ENCODE measurements at regions not wholly inside any gene's neighbourhood (a gene's known extent, or its start where the extent isn't known, plus 50 kb on each side); places are given as distances from the start of the nearest gene placed in this dataset.

DNA sequence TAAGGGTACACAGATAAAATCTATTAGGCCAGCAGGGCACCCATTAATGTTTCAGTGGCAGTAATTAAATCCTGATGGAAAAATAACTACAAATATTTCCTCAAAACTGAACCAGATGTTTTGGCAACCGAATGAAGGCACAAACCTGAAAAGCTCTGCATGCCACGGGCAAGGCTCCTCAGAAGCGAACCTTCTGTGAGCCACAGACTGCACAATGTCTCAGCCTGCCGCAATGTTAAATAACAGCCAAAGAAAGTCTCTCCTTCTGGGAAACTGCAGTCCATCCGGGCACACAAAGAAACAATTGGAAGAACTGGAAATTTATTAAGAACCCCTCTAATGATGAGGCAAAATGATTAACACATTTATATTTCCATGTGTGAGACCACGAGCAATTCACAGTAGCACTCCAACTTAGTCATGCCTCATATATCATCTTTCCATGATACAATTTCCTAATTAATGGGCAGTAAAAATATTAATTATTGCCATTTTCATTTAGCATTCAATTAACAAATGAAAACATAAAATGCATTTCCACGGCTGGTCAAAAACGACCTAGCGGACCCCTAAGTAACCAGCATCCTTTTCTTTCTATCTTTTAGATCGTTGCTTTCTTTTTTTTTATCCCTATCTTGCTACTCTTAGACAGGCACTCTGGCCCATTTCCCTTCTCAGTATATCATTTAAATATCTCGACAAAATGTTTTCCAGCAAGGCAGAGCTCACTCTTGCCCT lies 237.5 kb downstream of the EPHA4 start:
- H3K27me3 ChIP-seq (ENCODE audit: control insufficient read depth, insufficient read depth, low read length): no peaks in the 10 kb centered on the region
- H3K4me2 ChIP-seq (ENCODE audit: low read length): no peak overlapping the region

DNA sequence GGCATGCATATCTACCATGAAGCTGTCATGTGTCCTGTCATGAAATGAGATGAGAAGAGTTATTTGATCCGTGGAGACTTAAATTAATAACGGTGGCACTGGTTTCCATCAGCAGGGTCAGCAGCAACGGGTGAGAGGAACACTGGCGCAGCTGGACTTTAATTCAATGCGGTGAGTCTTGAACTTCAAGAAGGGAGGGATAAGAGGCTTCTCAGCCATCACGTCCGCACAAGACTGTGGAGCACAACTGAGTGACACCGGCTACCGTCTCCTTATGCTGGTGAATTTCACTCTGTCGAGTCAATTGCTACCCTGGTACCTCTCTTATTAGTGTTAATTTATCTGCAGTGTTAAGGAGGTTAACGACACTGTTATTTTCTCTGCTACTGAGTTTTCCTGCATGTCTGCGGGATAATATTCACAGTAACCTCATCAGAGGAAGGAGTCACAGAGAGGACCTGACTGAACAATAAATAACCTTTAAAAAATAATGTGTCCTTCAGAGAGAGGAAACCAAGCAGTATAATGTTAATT lies 236.8 kb downstream of the EPHA4 start:
- no peaks in the 10 kb centered on the region for H3K27me3 ChIP-seq (ENCODE audit: control insufficient read depth, insufficient read depth, low read length)
- H3K9ac ChIP-seq (ENCODE audit: low read depth, low read length): no peak overlapping the region
- no peak overlapping the region for H3K4me3 ChIP-seq (ENCODE audit: low read length)
- no peaks in the 10 kb centered on the region for H3K36me3 ChIP-seq (ENCODE audit: insufficient read depth, low read length)
- H3K9me3 ChIP-seq (replicated peaks; ENCODE audit: low read length): no peaks in the 10 kb centered on the region
- no peaks in the 10 kb centered on the region for H3K4me1 ChIP-seq (ENCODE audit: control insufficient read depth, insufficient read depth, low read length)
- no peak overlapping the region for H3K4me2 ChIP-seq (ENCODE audit: low read length)

More for the DNA sequence above, 237.5 kb downstream of the EPHA4 start:
- no peaks in the 10 kb centered on the region for H3K4me1 ChIP-seq (ENCODE audit: control insufficient read depth, insufficient read depth, low read length)
- H3K36me3 ChIP-seq (ENCODE audit: insufficient read depth, low read length): no peaks in the 10 kb centered on the region
- H3K4me3 ChIP-seq (ENCODE audit: low read length): no peak overlapping the region
- H3K9me3 ChIP-seq (replicated peaks; ENCODE audit: low read length): no peaks in the 10 kb centered on the region
- H3K9ac ChIP-seq (ENCODE audit: low read depth, low read length): no peak overlapping the region

DNA sequence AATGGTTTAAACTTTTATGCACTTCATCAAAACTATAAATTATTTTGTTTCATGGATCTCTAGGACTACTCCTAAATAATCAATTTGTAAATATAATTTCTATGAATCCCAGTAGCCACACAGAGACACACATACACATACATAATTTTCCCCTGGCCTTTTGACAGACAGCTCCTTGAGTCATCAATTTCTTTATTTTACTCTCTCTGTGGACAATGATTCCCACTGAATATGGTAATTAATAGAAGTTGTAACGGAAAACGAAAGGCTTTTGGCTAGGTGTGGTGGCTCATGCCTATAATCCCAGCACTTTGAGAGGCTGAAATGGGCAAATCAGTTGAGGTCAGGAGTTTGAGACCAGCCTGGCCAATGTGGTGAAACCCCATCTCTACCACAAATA lies 235.1 kb downstream of the EPHA4 start:
- Histone ChIP-seq H3K4me1 (ENCODE audit: control insufficient read depth, insufficient read depth, low read length) (no peaks in the 10 kb centered on the region), H3K4me2 (ENCODE audit: low read length) (no peak overlapping the region), H3K9ac (ENCODE audit: low read depth, low read length) (no peak overlapping the region), H3K4me3 (ENCODE audit: low read length) (no peak overlapping the region), H3K36me3 (ENCODE audit: insufficient read depth, low read length) (no peaks in the 10 kb centered on the region), H3K9me3 (replicated peaks; ENCODE audit: low read length) (no peaks in the 10 kb centered on the region), H3K27me3 (ENCODE audit: control insufficient read depth, insufficient read depth, low read length) (no peaks in the 10 kb centered on the region)

DNA sequence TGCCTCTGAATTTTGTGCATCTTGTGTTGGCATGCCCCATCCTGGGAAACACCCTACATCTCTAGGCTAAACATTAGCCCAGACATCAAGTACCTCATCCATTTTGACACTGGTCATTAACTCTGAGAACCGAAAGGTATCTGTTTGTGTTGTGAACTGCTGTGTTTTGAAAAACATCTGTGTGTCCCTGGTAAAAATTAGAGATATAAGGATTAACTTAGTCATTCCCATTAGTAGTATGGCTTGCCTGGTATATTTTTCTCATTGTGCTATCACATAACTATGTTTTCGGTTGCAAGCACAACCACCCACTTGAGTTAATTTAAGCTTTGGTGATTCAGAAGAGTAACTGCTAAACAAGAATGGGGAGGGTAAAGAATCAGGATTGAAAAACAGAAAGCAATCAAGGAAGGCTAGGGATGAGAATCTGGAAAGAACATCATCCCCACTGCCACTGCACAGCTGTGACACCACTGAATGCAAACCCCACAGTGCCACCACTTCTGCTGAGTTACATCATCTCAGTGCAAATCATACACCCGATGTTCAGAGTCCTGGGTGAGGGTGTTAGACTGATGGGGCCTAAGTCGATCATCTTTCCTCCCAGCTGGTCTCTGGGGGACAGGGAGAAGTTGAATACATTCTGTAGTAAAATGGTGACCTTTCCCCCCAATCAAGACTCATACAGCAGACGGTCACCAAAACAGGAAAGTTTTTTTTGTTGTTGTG lies 234.0 kb downstream of the EPHA4 start:
- no peaks in the 10 kb centered on the region for H3K4me1 ChIP-seq (ENCODE audit: control insufficient read depth, insufficient read depth, low read length)
- no peaks in the 10 kb centered on the region for H3K9me3 ChIP-seq (replicated peaks; ENCODE audit: low read length)
- H3K27me3 ChIP-seq (ENCODE audit: control insufficient read depth, insufficient read depth, low read length): no peaks in the 10 kb centered on the region
- no peak overlapping the region for H3K4me2 ChIP-seq (ENCODE audit: low read length)
- H3K4me3 ChIP-seq (ENCODE audit: low read length): no peak overlapping the region
- H3K36me3 ChIP-seq (ENCODE audit: insufficient read depth, low read length): no peaks in the 10 kb centered on the region
- H3K9ac ChIP-seq (ENCODE audit: low read depth, low read length): no peak overlapping the region

DNA sequence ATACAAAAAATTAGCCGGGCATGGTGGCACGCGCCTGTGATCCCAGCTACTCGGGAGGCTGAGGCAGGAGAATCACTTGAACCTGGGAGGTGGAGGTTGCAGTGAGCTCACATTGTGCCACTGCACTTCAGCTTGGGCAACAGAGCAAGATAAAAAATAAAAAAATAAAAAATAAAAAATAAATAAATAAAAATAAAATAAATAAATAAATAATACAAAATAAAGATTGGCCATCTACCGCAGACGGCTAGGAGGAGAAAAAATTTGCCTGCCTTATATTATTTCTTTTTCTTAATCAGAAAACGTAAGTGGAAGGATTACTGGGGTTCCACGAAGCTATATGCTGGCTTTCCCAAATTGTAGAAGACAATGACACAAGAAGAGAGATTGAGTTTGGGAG lies 229.7 kb downstream of the EPHA4 start:
- no peaks in the 10 kb centered on the region for H3K9me3 ChIP-seq (replicated peaks; ENCODE audit: low read length)
- H3K9ac ChIP-seq (ENCODE audit: low read depth, low read length): no peak overlapping the region
- H3K36me3 ChIP-seq (ENCODE audit: insufficient read depth, low read length): no peaks in the 10 kb centered on the region
- no peak overlapping the region for H3K4me2 ChIP-seq (ENCODE audit: low read length)
- peaks cover 2% of the 10 kb centered on the region for H3K4me1 ChIP-seq (ENCODE audit: control insufficient read depth, insufficient read depth, low read length)
- H3K4me3 ChIP-seq (ENCODE audit: low read length): no peak overlapping the region
- H3K27me3 ChIP-seq (ENCODE audit: control insufficient read depth, insufficient read depth, low read length): no peaks in the 10 kb centered on the region

DNA sequence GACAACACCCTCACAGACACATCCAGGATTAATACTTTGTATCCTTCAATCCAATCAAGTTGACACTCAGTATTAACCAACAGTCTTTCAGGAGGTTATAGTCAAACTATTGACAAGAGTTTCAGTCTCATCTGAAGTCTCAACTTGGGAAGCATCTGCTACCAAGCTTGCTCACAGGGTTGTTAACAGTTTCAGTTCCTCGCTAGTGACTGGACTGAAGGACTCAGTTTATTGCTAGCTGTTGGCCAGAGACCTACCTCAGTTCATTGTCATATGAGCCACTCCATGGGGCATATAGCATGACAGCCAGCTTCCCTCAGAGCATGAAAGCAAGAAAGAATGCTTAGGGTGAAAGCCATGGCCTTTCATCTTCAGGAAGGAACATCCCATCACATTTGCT lies 228.6 kb downstream of the EPHA4 start:
- peaks cover 6% of the 10 kb centered on the region for H3K4me1 ChIP-seq (ENCODE audit: control insufficient read depth, insufficient read depth, low read length)
- no peaks in the 10 kb centered on the region for H3K27me3 ChIP-seq (ENCODE audit: control insufficient read depth, insufficient read depth, low read length)
- no peaks in the 10 kb centered on the region for H3K36me3 ChIP-seq (ENCODE audit: insufficient read depth, low read length)
- H3K9ac ChIP-seq (ENCODE audit: low read depth, low read length): no peak overlapping the region
- H3K4me2 ChIP-seq (ENCODE audit: low read length): no peak overlapping the region
- H3K9me3 ChIP-seq (replicated peaks; ENCODE audit: low read length): no peaks in the 10 kb centered on the region
- H3K4me3 ChIP-seq (ENCODE audit: low read length): no peak overlapping the region

DNA sequence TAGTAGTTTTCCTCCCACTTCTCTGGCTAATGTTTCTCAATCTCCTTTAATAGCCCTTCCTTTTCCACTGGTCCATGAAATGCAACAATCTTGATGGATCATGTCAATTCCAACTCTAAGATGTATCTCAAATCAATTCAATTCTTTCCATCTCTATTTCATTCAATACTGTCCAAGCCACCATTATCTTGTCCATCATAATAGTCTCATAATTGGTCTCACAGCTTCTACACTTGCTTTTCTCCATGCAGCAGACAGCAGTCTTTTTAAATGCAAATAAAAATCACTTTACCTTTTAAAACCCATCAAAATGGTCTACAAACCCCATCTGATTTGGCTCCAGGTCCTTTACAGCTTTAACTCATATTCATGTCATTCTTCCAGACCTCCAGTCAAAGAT lies 226.6 kb downstream of the EPHA4 start:
- H3K27me3 ChIP-seq (ENCODE audit: control insufficient read depth, insufficient read depth, low read length): no peaks in the 10 kb centered on the region
- no peak overlapping the region for H3K9ac ChIP-seq (ENCODE audit: low read depth, low read length)
- peaks cover 8% of the 10 kb centered on the region for H3K4me1 ChIP-seq (ENCODE audit: control insufficient read depth, insufficient read depth, low read length)
- no peak overlapping the region for H3K4me3 ChIP-seq (ENCODE audit: low read length)
- H3K4me2 ChIP-seq (ENCODE audit: low read length): no peak overlapping the region
- H3K9me3 ChIP-seq (replicated peaks; ENCODE audit: low read length): no peaks in the 10 kb centered on the region
- no peaks in the 10 kb centered on the region for H3K36me3 ChIP-seq (ENCODE audit: insufficient read depth, low read length)

DNA sequence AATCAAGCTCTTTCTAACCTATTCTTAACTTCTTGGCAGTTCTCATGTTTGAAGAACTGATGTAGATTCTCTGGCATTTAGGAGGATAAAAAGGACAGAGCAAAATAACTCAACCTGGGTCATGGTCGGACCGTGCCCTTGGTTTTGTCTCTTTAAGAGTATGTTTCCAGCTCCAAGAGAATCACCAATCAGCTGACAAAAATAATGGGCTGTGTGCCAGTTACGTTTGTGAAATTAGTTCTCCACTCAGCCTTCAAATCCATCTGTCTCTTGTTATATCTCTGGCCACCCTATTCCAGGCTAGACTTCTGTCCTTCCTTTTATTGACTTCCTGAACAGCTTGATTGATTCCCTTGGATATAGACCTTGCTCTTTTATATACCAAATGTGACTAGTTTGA lies 225.7 kb downstream of the EPHA4 start:
- no peaks in the 10 kb centered on the region for H3K27me3 ChIP-seq (ENCODE audit: control insufficient read depth, insufficient read depth, low read length)
- no peak overlapping the region for H3K4me3 ChIP-seq (ENCODE audit: low read length)
- no peaks in the 10 kb centered on the region for H3K36me3 ChIP-seq (ENCODE audit: insufficient read depth, low read length)
- H3K4me2 ChIP-seq (ENCODE audit: low read length): no peak overlapping the region
- H3K4me1 ChIP-seq (ENCODE audit: control insufficient read depth, insufficient read depth, low read length): peaks cover 10% of the 10 kb centered on the region
- H3K9ac ChIP-seq (ENCODE audit: low read depth, low read length): no peak overlapping the region
- H3K9me3 ChIP-seq (replicated peaks; ENCODE audit: low read length): no peaks in the 10 kb centered on the region

DNA sequence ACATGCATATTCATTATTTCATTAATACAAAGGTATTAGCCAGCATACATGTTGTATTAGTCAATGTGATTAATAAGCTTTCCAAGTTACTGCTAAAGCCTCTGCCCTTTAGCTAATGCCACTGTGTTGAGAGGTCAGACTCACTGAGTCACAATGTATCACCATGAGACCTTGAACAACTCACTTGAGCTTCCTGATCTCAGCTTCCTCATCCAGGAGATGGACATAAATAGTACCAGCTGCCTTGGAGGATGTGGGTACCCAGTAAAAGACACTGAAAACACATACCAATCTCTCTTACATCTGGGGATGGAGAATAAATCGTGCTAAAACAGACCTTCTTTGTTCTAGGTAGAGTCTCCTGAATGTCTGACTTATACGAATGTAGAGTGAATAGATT lies 224.6 kb downstream of the EPHA4 start:
- no peaks in the 10 kb centered on the region for H3K9me3 ChIP-seq (replicated peaks; ENCODE audit: low read length)
- no peak overlapping the region for H3K9ac ChIP-seq (ENCODE audit: low read depth, low read length)
- H3K27me3 ChIP-seq (ENCODE audit: control insufficient read depth, insufficient read depth, low read length): no peaks in the 10 kb centered on the region
- no peak overlapping the region for H3K4me3 ChIP-seq (ENCODE audit: low read length)
- H3K4me2 ChIP-seq (ENCODE audit: low read length): no peak overlapping the region
- no peaks in the 10 kb centered on the region for H3K36me3 ChIP-seq (ENCODE audit: insufficient read depth, low read length)
- H3K4me1 ChIP-seq (ENCODE audit: control insufficient read depth, insufficient read depth, low read length): peaks cover 10% of the 10 kb centered on the region

DNA sequence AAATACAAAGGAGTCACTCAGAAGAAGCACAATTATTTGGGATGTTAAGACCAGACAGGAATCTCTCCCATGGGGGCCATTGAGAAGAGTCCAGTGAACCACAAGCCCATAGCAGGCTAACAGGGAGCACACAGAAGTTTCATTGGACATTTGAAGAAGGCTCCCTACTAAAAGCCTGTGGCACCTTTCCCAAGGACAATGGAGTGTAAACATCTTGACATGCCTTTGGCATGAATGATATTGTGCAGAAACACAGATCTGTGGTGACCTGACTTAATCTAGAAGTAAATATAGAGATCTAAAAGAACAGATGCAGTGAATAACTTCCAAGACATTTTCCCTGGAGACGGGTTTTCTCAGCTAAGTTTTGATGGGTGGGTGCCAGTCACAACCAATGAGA lies 221.5 kb downstream of the EPHA4 start:
- no peaks in the 10 kb centered on the region for H3K27me3 ChIP-seq (ENCODE audit: control insufficient read depth, insufficient read depth, low read length)
- H3K9ac ChIP-seq (ENCODE audit: low read depth, low read length): no peak overlapping the region
- no peaks in the 10 kb centered on the region for H3K9me3 ChIP-seq (replicated peaks; ENCODE audit: low read length)
- H3K36me3 ChIP-seq (ENCODE audit: insufficient read depth, low read length): no peaks in the 10 kb centered on the region
- H3K4me2 ChIP-seq (ENCODE audit: low read length): no peak overlapping the region
- no peak overlapping the region for H3K4me3 ChIP-seq (ENCODE audit: low read length)
- peaks cover 13% of the 10 kb centered on the region for H3K4me1 ChIP-seq (ENCODE audit: control insufficient read depth, insufficient read depth, low read length)

DNA sequence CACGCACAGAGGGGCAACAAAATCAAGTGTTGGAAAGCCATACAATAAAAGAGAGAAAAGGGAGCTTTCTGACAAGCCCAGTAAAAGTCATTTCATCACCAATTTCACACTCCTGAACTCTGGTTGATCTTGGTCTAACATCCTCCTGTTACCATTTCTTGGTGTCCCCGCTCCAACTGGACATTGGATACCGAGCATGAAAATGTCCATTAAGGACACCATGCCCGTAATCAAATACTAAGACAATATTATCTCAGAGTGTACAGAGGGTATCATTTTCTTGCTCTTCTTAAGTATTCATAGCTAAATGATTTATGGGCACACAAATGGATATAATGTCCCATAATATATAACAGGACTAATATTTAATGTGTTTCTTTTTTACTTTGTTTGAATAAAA lies 218.9 kb downstream of the EPHA4 start:
- Histone ChIP-seq H3K36me3 (ENCODE audit: insufficient read depth, low read length) (no peaks in the 10 kb centered on the region), H3K27me3 (ENCODE audit: control insufficient read depth, insufficient read depth, low read length) (no peaks in the 10 kb centered on the region)

DNA sequence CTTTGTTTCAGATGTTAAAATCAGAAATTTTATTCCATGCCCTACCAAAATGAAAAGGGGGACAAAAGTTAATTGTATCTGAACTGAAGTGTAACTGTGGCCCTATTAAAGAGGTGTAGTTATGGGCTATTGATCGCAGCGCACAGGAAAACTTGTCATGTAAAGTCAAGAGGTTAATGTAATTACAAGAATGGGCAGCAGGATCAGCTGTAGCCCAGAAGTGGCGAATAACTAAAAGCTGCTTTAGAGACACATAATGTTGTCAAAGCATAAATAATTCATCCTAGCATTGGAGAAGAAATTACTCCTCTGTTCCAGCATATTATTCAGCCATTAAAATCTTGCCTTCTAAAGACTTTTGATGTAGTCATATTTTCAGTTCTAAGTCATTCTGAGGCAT lies 211.8 kb downstream of the EPHA4 start:
- H3K4me3 ChIP-seq (ENCODE audit: low read length): no peak overlapping the region
- no peak overlapping the region for H3K4me2 ChIP-seq (ENCODE audit: low read length)
- no peaks in the 10 kb centered on the region for H3K27me3 ChIP-seq (ENCODE audit: control insufficient read depth, insufficient read depth, low read length)
- H3K9me3 ChIP-seq (replicated peaks; ENCODE audit: low read length): no peaks in the 10 kb centered on the region
- no peak overlapping the region for H3K9ac ChIP-seq (ENCODE audit: low read depth, low read length)
- no peaks in the 10 kb centered on the region for H3K36me3 ChIP-seq (ENCODE audit: insufficient read depth, low read length)
- H3K4me1 ChIP-seq (ENCODE audit: control insufficient read depth, insufficient read depth, low read length): no peaks in the 10 kb centered on the region

More for the DNA sequence above, 218.9 kb downstream of the EPHA4 start:
- no peak overlapping the region for H3K9ac ChIP-seq (ENCODE audit: low read depth, low read length)
- H3K4me1 ChIP-seq (ENCODE audit: control insufficient read depth, insufficient read depth, low read length): peaks cover 6% of the 10 kb centered on the region
- no peaks in the 10 kb centered on the region for H3K9me3 ChIP-seq (replicated peaks; ENCODE audit: low read length)
- H3K4me2 ChIP-seq (ENCODE audit: low read length): no peak overlapping the region
- no peak overlapping the region for H3K4me3 ChIP-seq (ENCODE audit: low read length)
